HCT116 (cell line): ENCODE measurements at regions not wholly inside any gene's neighbourhood (a gene's known extent, or its start where the extent isn't known, plus 50 kb on each side); places are given as distances from the start of the nearest gene placed in this dataset.

Experiments used
- ATAC-seq: fragments of 200-7000 bp; cut with Tn5 transposase; 2 replicates; pipeline ENCODE4 v1.9.1; 2020; ENCODE audit warnings: mild to moderate bottlenecking, moderate library complexity
- BruUV-seq: library from RNA; stranded (reverse); fragments of 400-500 nt; replicated peaks from 2 replicates; lab custom pipeline; 2021; lab: Mats Ljungman, UMichigan
- CTCF ChIA-PET: fragments of 300-600 bp; sonication (Branson Sonifier 250); formaldehyde crosslinking; loops from one replicate; lab custom pipeline; 2021; ENCODE audit warnings: antibody characterized with exemption; lab: Charles Lee
- POLR2A ChIA-PET: fragments of 300-600, 350-600 bp; sonication (Branson Sonifier 250); formaldehyde crosslinking; loops from one replicate; lab custom pipeline; 2021; ENCODE audit warnings: antibody characterized with exemption; lab: Charles Lee
- RAD21 ChIA-PET, 2 experiments: fragments of 300-600 bp; sonication (Branson Sonifier 250); formaldehyde crosslinking; loops; one replicate each; lab custom pipeline; 2023; ENCODE audit warnings: low total read pairs in 2 of 2; ENCODE audit not compliant: uncharacterized antibody in 2 of 2, unreplicated experiment in 2 of 2, low non-redundant PET in 1 of 2; lab: Charles Lee
- DNase-seq: peaks from one replicate; pipeline ENCODE4 v3.0.0-alpha.2; 2010; ENCODE audit warnings: low read depth, low spot score
- H2AFZ ChIP-seq: fragments of 200-600 bp; shearing (Covaris generic), sonication (generic); 2 replicates; pipeline ENCODE4 v1.6.1; 2017; ENCODE audit warnings: low read depth, mixed run types, mixed read lengths, antibody characterized with exemption, low read length; ENCODE audit not compliant: poor library complexity, severe bottlenecking
- H3K27ac ChIP-seq: 2 replicates; pipeline ENCODE4 v1.5.1; 2012; ENCODE audit warnings: low read depth, low read length
- H3K27me3 ChIP-seq: fragments of 200-600 bp; sonication (generic); 2 replicates; pipeline ENCODE4 v1.6.1; 2016; ENCODE audit warnings: mixed run types, low read length, mixed read lengths; ENCODE audit not compliant: insufficient read depth
- H3K36me3 ChIP-seq, 2 experiments: fragments of 200-500 bp in 1 of 2; fragments of 200-600 bp in 1 of 2; sonication (Bioruptor generic) in 1 of 2; sonication (generic) in 1 of 2; 2 replicates each; pipeline versions ENCODE4 v1.5.1 to v1.6.1; 2014 to 2016; ENCODE audit warnings: low read length in 2 of 2, inconsistent platforms in 1 of 2, mixed read lengths in 1 of 2, mixed run types in 1 of 2; ENCODE audit not compliant: insufficient read depth in 2 of 2, control insufficient read depth in 1 of 2
- H3K4me1 ChIP-seq, 2 experiments: fragments of 200-600 bp in 1 of 2; sonication (generic) in 1 of 2; 2 replicates each; pipeline versions ENCODE4 v1.5.1 to v1.6.1; 2012 to 2017; ENCODE audit warnings: low read length in 2 of 2, inconsistent platforms in 1 of 2, mild to moderate bottlenecking in 1 of 2, mixed read lengths in 1 of 2, mixed run types in 1 of 2, moderate library complexity in 1 of 2; ENCODE audit not compliant: insufficient read depth in 2 of 2, control insufficient read depth in 1 of 2
- H3K4me2 ChIP-seq: fragments of 200-600 bp; sonication (generic); 2 replicates; pipeline ENCODE4 v1.6.1; 2017; ENCODE audit warnings: mixed run types, low read length, mixed read lengths
- H3K4me3 ChIP-seq, 2 experiments: fragments of 200-600 bp in 1 of 2; sonication (generic) in 1 of 2; replicated peaks in 1 of 2; 2 replicates each; pipeline ENCODE4 v1.5.1; 2011 to 2016; ENCODE audit warnings: low read length in 2 of 2, control low read depth in 1 of 2, low read depth in 1 of 2, mild to moderate bottlenecking in 1 of 2, mixed read lengths in 1 of 2, mixed run types in 1 of 2
- H3K79me2 ChIP-seq: fragments of 200-600 bp; sonication (generic); 2 replicates; pipeline ENCODE4 v1.6.1; 2017; ENCODE audit warnings: mild to moderate bottlenecking, mixed run types, low read length, moderate library complexity, mixed read lengths; ENCODE audit not compliant: insufficient read depth
- H3K9ac ChIP-seq: fragments of 200-600 bp; sonication (generic); 2 replicates; pipeline ENCODE4 v1.6.1; 2016; ENCODE audit warnings: low read length, mixed read lengths
- H3K9me2 ChIP-seq: fragments of 200-600 bp; sonication (generic), shearing (Covaris generic); 2 replicates; pipeline ENCODE4 v1.6.1; 2017; ENCODE audit warnings: mixed run types, mild to moderate bottlenecking, moderate library complexity; ENCODE audit not compliant: insufficient read depth
- H3K9me3 ChIP-seq, 2 experiments: fragments of 200-500 bp in 1 of 2; fragments of 200-600 bp in 1 of 2; sonication (Bioruptor generic) in 1 of 2; sonication (generic) in 1 of 2; 2 replicates each; pipeline ENCODE4 v1.6.1; 2014 to 2017; ENCODE audit warnings: low read length in 2 of 2, mixed read lengths in 2 of 2, inconsistent platforms in 1 of 2, low read depth in 1 of 2, mild to moderate bottlenecking in 1 of 2, mixed run types in 1 of 2, moderate library complexity in 1 of 2; ENCODE audit not compliant: control insufficient read depth in 1 of 2, insufficient read depth in 1 of 2
- H4K20me1 ChIP-seq: fragments of 200-600 bp; sonication (generic), shearing (Covaris generic); 2 replicates; pipeline ENCODE4 v1.6.1; 2017; ENCODE audit warnings: mixed run types, mild to moderate bottlenecking, moderate library complexity; ENCODE audit not compliant: insufficient read depth
- CBX3 ChIP-seq: IDR thresholded peaks from 2 replicates; pipeline ENCODE4 v1.6.1; 2012; ENCODE audit warnings: low read depth
- CEBPB ChIP-seq: IDR thresholded peaks from 2 replicates; pipeline ENCODE4 v1.6.1; 2012; ENCODE audit warnings: low read depth
- EGR1 ChIP-seq: IDR thresholded peaks from 2 replicates; pipeline ENCODE4 v1.6.1; 2012; ENCODE audit warnings: low read depth
- ELF1 ChIP-seq: IDR thresholded peaks from 2 replicates; pipeline ENCODE4 v1.6.1; 2012; ENCODE audit warnings: low read depth, borderline replicate concordance
- EZH2 ChIP-seq: fragments of 200-600 bp; sonication (generic); IDR thresholded peaks from 2 replicates; pipeline ENCODE4 v1.6.1; 2017; ENCODE audit warnings: antibody characterized with exemption, mixed run types
- FOSL1 ChIP-seq: IDR thresholded peaks from 2 replicates; pipeline ENCODE4 v1.6.1; 2012; ENCODE audit warnings: low read depth
- RAD21 ChIP-seq: IDR thresholded peaks from 2 replicates; pipeline ENCODE4 v1.6.1; 2012; ENCODE audit warnings: low read depth, mild to moderate bottlenecking
- SIN3A ChIP-seq: IDR thresholded peaks from 2 replicates; pipeline ENCODE4 v1.6.1; 2012; ENCODE audit warnings: low read depth
- SP1 ChIP-seq: IDR thresholded peaks from 2 replicates; pipeline ENCODE4 v1.6.1; 2012; ENCODE audit warnings: low read depth
- SRF ChIP-seq: IDR thresholded peaks from 2 replicates; pipeline ENCODE4 v1.6.1; 2012; ENCODE audit warnings: low read depth
- TCF7L2 ChIP-seq: IDR thresholded peaks from 2 replicates; pipeline ENCODE4 v1.7.0; 2011; ENCODE audit warnings: borderline replicate concordance, inconsistent platforms; ENCODE audit not compliant: insufficient read depth, insufficient read length; ENCODE audit errors: extremely low read depth
- YY1 ChIP-seq: IDR thresholded peaks from 2 replicates; pipeline ENCODE4 v1.6.1; 2011; ENCODE audit warnings: low read length, low read depth, moderate library complexity, mild to moderate bottlenecking; ENCODE audit not compliant: insufficient replicate concordance; ENCODE audit errors: extremely low read depth
- ZFX ChIP-seq: fragments of 450-650 bp; IDR thresholded peaks from 2 replicates; pipeline ENCODE4 v1.6.1; 2017
- intact Hi-C: fragments of 100-400 bp; cut with micrococcal nuclease; formaldehyde crosslinking; loops from 2 replicates; pipeline ENCODE4 v1.10.0; 2022
- TF ChIP-seq, protein P1 (sequence below): IDR thresholded peaks from 2 replicates; pipeline ENCODE4 v1.6.1; 2012
- TF ChIP-seq, protein P2 (sequence below): IDR thresholded peaks from 2 replicates; pipeline ENCODE4 v1.6.1; 2011; ENCODE audit warnings: mild to moderate bottlenecking, low read length, moderate library complexity; ENCODE audit not compliant: insufficient replicate concordance; ENCODE audit errors: extremely low read depth
- TF ChIP-seq, protein P3 (sequence below): IDR thresholded peaks from 2 replicates; pipeline ENCODE4 v1.6.1; 2012; ENCODE audit warnings: low read depth
- TF ChIP-seq, protein P4 (sequence below): IDR thresholded peaks from 2 replicates; pipeline ENCODE4 v1.6.1; 2012
- TF ChIP-seq, protein P5 (sequence below), 3 experiments: fragments of 200-600 bp in 1 of 3; sonication (generic) in 1 of 3; IDR thresholded peaks in 2 of 3; conservative IDR thresholded peaks in 1 of 3; 2 replicates each; pipeline ENCODE4 v1.5.1; 2012 to 2017; ENCODE audit warnings: low read depth in 2 of 3, low read length in 2 of 3, antibody characterized with exemption in 1 of 3, borderline replicate concordance in 1 of 3, control low read depth in 1 of 3, mild to moderate bottlenecking in 1 of 3, mixed read lengths in 1 of 3, mixed run types in 1 of 3, moderate library complexity in 1 of 3; ENCODE audit not compliant: insufficient read depth in 1 of 3

DNA sequence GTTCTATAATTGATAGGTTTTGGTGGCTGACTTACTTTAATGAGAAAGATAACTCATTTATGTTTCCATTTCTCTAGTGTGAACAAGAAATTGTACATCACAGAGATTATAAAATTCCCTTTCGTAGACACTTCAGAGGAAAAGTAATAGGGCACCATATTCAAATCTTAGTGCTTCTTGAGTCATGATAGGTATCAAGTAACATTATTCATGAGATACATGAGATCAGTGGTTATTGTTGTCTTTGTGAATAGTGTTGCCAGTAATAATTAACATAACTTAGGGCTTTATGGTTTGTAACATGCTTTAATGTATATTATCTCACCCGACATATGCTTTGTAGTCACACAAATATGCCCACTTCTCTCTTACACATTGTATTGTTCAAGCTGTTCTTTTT is 73.7 kb upstream of the IL15 start:
- no peak for DNase-seq
- Histone ChIP-seq H3K4me1 (no peaks in the 10 kb centered on the region), H3K27me3 (no peaks in the 10 kb centered on the region)
- no peak for TF ChIP-seq SRF
- no peak for TF ChIP-seq CEBPB
- no peak for TF ChIP-seq FOSL1
- TF ChIP-seq, protein P1, sequence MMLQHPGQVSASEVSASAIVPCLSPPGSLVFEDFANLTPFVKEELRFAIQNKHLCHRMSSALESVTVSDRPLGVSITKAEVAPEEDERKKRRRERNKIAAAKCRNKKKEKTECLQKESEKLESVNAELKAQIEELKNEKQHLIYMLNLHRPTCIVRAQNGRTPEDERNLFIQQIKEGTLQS: no peak
- TF ChIP-seq ZFX: no peak
- TF ChIP-seq, protein P2, sequence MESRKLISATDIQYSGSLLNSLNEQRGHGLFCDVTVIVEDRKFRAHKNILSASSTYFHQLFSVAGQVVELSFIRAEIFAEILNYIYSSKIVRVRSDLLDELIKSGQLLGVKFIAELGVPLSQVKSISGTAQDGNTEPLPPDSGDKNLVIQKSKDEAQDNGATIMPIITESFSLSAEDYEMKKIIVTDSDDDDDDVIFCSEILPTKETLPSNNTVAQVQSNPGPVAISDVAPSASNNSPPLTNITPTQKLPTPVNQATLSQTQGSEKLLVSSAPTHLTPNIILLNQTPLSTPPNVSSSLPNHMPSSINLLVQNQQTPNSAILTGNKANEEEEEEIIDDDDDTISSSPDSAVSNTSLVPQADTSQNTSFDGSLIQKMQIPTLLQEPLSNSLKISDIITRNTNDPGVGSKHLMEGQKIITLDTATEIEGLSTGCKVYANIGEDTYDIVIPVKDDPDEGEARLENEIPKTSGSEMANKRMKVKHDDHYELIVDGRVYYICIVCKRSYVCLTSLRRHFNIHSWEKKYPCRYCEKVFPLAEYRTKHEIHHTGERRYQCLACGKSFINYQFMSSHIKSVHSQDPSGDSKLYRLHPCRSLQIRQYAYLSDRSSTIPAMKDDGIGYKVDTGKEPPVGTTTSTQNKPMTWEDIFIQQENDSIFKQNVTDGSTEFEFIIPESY: no peak
- no peak for TF ChIP-seq EZH2
- TF ChIP-seq SP1: no peak
- no peak for TF ChIP-seq RAD21
- no peak for TF ChIP-seq TCF7L2
- TF ChIP-seq SIN3A: no peak
- TF ChIP-seq ELF1: no peak
- TF ChIP-seq, protein P3, sequence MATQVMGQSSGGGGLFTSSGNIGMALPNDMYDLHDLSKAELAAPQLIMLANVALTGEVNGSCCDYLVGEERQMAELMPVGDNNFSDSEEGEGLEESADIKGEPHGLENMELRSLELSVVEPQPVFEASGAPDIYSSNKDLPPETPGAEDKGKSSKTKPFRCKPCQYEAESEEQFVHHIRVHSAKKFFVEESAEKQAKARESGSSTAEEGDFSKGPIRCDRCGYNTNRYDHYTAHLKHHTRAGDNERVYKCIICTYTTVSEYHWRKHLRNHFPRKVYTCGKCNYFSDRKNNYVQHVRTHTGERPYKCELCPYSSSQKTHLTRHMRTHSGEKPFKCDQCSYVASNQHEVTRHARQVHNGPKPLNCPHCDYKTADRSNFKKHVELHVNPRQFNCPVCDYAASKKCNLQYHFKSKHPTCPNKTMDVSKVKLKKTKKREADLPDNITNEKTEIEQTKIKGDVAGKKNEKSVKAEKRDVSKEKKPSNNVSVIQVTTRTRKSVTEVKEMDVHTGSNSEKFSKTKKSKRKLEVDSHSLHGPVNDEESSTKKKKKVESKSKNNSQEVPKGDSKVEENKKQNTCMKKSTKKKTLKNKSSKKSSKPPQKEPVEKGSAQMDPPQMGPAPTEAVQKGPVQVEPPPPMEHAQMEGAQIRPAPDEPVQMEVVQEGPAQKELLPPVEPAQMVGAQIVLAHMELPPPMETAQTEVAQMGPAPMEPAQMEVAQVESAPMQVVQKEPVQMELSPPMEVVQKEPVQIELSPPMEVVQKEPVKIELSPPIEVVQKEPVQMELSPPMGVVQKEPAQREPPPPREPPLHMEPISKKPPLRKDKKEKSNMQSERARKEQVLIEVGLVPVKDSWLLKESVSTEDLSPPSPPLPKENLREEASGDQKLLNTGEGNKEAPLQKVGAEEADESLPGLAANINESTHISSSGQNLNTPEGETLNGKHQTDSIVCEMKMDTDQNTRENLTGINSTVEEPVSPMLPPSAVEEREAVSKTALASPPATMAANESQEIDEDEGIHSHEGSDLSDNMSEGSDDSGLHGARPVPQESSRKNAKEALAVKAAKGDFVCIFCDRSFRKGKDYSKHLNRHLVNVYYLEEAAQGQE: no peak
- TF ChIP-seq, protein P4, sequence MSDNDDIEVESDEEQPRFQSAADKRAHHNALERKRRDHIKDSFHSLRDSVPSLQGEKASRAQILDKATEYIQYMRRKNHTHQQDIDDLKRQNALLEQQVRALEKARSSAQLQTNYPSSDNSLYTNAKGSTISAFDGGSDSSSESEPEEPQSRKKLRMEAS: no peak
- TF ChIP-seq, protein P5, sequence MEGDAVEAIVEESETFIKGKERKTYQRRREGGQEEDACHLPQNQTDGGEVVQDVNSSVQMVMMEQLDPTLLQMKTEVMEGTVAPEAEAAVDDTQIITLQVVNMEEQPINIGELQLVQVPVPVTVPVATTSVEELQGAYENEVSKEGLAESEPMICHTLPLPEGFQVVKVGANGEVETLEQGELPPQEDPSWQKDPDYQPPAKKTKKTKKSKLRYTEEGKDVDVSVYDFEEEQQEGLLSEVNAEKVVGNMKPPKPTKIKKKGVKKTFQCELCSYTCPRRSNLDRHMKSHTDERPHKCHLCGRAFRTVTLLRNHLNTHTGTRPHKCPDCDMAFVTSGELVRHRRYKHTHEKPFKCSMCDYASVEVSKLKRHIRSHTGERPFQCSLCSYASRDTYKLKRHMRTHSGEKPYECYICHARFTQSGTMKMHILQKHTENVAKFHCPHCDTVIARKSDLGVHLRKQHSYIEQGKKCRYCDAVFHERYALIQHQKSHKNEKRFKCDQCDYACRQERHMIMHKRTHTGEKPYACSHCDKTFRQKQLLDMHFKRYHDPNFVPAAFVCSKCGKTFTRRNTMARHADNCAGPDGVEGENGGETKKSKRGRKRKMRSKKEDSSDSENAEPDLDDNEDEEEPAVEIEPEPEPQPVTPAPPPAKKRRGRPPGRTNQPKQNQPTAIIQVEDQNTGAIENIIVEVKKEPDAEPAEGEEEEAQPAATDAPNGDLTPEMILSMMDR (IDR thresholded peaks at IDR 0.05 in 2 of 3, conservative IDR thresholded peaks at IDR 0.05 in 1 of 3; ENCODE audit: borderline replicate concordance in 1 of 3, insufficient read depth in 1 of 3, low read depth in 2 of 3, low read length in 2 of 3): no peak
- no peak for TF ChIP-seq YY1
- no peak for TF ChIP-seq CBX3
- no peak for TF ChIP-seq EGR1
- TF ChIP-seq, all 23 proteins: peak for 0
- no peaks in the 10 kb centered on the region for H3K9me2 ChIP-seq
- no peak overlapping the region for H3K9ac ChIP-seq
- no peak overlapping the region for H3K4me3 ChIP-seq
- CTCF ChIA-PET: no interaction called here
- ATAC-seq: no peak
- H2AFZ ChIP-seq: no peak overlapping the region
- POLR2A ChIA-PET: no interaction called here
- RAD21 ChIA-PET: no interaction called here
- intact Hi-C loops: no loop called here
- no TSS peak for BruUV-seq
- H3K36me3 ChIP-seq: no peaks in the 10 kb centered on the region
- H3K27ac ChIP-seq: no peak overlapping the region
- no peak overlapping the region for H3K4me2 ChIP-seq
- no peaks in the 10 kb centered on the region for H3K79me2 ChIP-seq
- no peaks in the 10 kb centered on the region for H4K20me1 ChIP-seq
- no peaks in the 10 kb centered on the region for H3K9me3 ChIP-seq
